HG02623 (cell line): ENCODE measurements at regions not wholly inside any gene's neighbourhood (a gene's known extent, or its start where the extent isn't known, plus 50 kb on each side); places are given as distances from the start of the nearest gene placed in this dataset.

ENCODE experiments used
- ATAC-seq: cut with Tn5 transposase; IDR thresholded peaks from one replicate; pipeline ENCODE4 v1.9.1; 2021; ENCODE audit warnings: moderate library complexity; ENCODE audit not compliant: unreplicated experiment

GRCh38 chr4:89438102-89438831 lies 130.7 kb upstream of the GPRIN3 start:
- ATAC-seq = peak; percentile 78

GRCh38 chr4:89434364-89434988 lies 126.9 kb upstream of the GPRIN3 start:
- peak; percentile 75 for ATAC-seq

GRCh38 chr4:89427782-89428181 lies 120.2 kb upstream of the GPRIN3 start:
- ATAC-seq = no peak

- no peak for ATAC-seq
These were observed 117.4 kb upstream of the GPRIN3 start for GRCh38 chr4:89425023-89425422.

GRCh38 chr4:89422441-89422990 lies 114.9 kb upstream of the GPRIN3 start:
- no peak for ATAC-seq

GRCh38 chr4:89420507-89420906 lies 112.9 kb upstream of the GPRIN3 start:
- ATAC-seq = no peak

- no peak for ATAC-seq
These were observed 111.6 kb upstream of the GPRIN3 start for GRCh38 chr4:89419111-89419695.

- ATAC-seq = no peak
These were observed 109.4 kb upstream of the GPRIN3 start for GRCh38 chr4:89416960-89417359.

GRCh38 chr4:89413518-89413917 lies 105.9 kb upstream of the GPRIN3 start:
- ATAC-seq = no peak

GRCh38 chr4:89411539-89412309 lies 104.1 kb upstream of the GPRIN3 start:
- ATAC-seq = no peak

GRCh38 chr4:89410687-89411086 lies 103.1 kb upstream of the GPRIN3 start:
- no peak for ATAC-seq

- ATAC-seq = no peak
These were observed 96.9 kb upstream of the GPRIN3 start for GRCh38 chr4:89404530-89404929.

- ATAC-seq = no peak
These were observed 96.2 kb upstream of the GPRIN3 start for GRCh38 chr4:89403826-89404225.

GRCh38 chr4:89400287-89401035 lies 92.9 kb upstream of the GPRIN3 start:
- no peak for ATAC-seq

GRCh38 chr4:89398644-89399043 lies 91.0 kb upstream of the GPRIN3 start:
- no peak for ATAC-seq

GRCh38 chr4:89398146-89398545 lies 90.5 kb upstream of the GPRIN3 start:
- no peak for ATAC-seq

- ATAC-seq = no peak
These were observed 89.8 kb upstream of the GPRIN3 start for GRCh38 chr4:89397441-89397840.

GRCh38 chr4:89382439-89382838 lies 74.8 kb upstream of the GPRIN3 start:
- no peak for ATAC-seq

- ATAC-seq = no peak
These were observed 73.4 kb upstream of the GPRIN3 start for GRCh38 chr4:89380980-89381379.

GRCh38 chr4:89379511-89380044 lies 72.0 kb upstream of the GPRIN3 start:
- no peak for ATAC-seq
